DND-41 (cell line): ENCODE measurements at regions not wholly inside any gene's neighbourhood (a gene's known extent, or its start where the extent isn't known, plus 50 kb on each side); places are given as distances from the start of the nearest gene placed in this dataset.

ENCODE experiments used
- ATAC-seq: fragments of 200-7000 bp; cut with Tn5 transposase; 3 replicates; pipeline ENCODE4 v1.9.1; 2021; ENCODE audit warnings: low read depth; ENCODE audit not compliant: insufficient read depth
- DNase-seq: peaks from one replicate; pipeline ENCODE4 v3.0.0-alpha.2; 2020
- H2AFZ ChIP-seq: 2 replicates; pipeline ENCODE4 v1.6.0; 2012; ENCODE audit warnings: low read depth, low read length
- H3K27ac ChIP-seq: 2 replicates; pipeline ENCODE4 v1.5.1; 2012; ENCODE audit warnings: low read length, inconsistent platforms
- H3K27me3 ChIP-seq: fragments of 200-600 bp; sonication (generic); 2 replicates; pipeline ENCODE4 v1.6.0; 2012; ENCODE audit warnings: low read length, mild to moderate bottlenecking, inconsistent platforms; ENCODE audit not compliant: insufficient read depth, poor library complexity
- H3K36me3 ChIP-seq: 2 replicates; pipeline ENCODE4 v1.5.1; 2012; ENCODE audit warnings: low read length, inconsistent platforms; ENCODE audit not compliant: insufficient read depth
- H3K4me1 ChIP-seq: 2 replicates; pipeline ENCODE4 v1.5.1; 2012; ENCODE audit warnings: mild to moderate bottlenecking, low read length; ENCODE audit not compliant: insufficient read depth
- H3K4me2 ChIP-seq: 2 replicates; pipeline ENCODE4 v1.6.0; 2012; ENCODE audit warnings: mild to moderate bottlenecking, moderate library complexity, low read length, inconsistent platforms; ENCODE audit not compliant: insufficient read depth
- H3K4me3 ChIP-seq, 2 experiments: fragments of 200-600 bp in 1 of 2; shearing (Covaris generic) in 1 of 2; 2 replicates each; pipeline ENCODE4 v1.5.1; 2012 to 2016; ENCODE audit warnings: inconsistent platforms in 2 of 2, low read length in 2 of 2, mild to moderate bottlenecking in 2 of 2, low read depth in 1 of 2, moderate library complexity in 1 of 2
- H3K79me2 ChIP-seq: 2 replicates; pipeline ENCODE4 v1.6.0; 2012; ENCODE audit warnings: low read length, inconsistent platforms; ENCODE audit not compliant: insufficient read depth
- H3K9ac ChIP-seq: 2 replicates; pipeline ENCODE4 v1.6.0; 2012; ENCODE audit warnings: low read depth, mild to moderate bottlenecking, inconsistent platforms, low read length, moderate library complexity
- H3K9me3 ChIP-seq: 2 replicates; pipeline ENCODE4 v1.5.1; 2012; ENCODE audit warnings: low read length, moderate library complexity, mild to moderate bottlenecking, inconsistent platforms; ENCODE audit not compliant: insufficient read depth, severe bottlenecking
- H4K20me1 ChIP-seq: 2 replicates; pipeline ENCODE4 v1.6.0; 2012; ENCODE audit warnings: low read length; ENCODE audit not compliant: insufficient read depth
- CTCF ChIP-seq: IDR thresholded peaks from 2 replicates; pipeline ENCODE4 v1.5.1; 2012; ENCODE audit warnings: borderline replicate concordance, low read length, moderate library complexity, mild to moderate bottlenecking; ENCODE audit not compliant: poor library complexity, severe bottlenecking; ENCODE audit errors: extremely low read depth
- EZH2 ChIP-seq: IDR thresholded peaks from 3 replicates; pipeline ENCODE4 v1.6.1; 2012; ENCODE audit warnings: borderline replicate concordance, low read depth, mild to moderate bottlenecking, moderate library complexity, low read length, inconsistent platforms; ENCODE audit not compliant: severe bottlenecking

DNA sequence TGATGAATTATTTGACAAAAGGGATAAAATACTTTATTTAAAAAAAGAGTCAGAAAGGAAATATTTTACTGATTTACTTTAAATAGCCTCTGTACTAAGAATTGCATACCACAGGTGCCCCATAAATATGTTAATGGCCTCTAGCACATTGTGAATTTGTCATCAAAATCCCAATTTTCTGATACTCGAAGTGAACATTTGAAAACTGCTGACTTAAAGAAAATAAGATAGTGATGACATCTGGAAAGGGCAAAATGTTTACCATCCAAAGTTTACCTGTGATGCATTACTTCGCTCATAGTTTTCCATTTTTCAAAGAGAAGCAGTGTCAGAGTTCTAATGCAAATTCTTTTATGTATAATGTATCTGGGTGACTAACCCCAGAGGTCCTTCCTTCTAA lies 455.4 kb downstream of the KLF5 start:
- Histone ChIP-seq H3K4me3 (no peak overlapping the region), H3K27ac (no peak overlapping the region), H3K4me2 (no peak overlapping the region), H3K27me3 (no peaks in the 10 kb centered on the region), H3K4me1 (no peaks in the 10 kb centered on the region), H2AFZ (no peak overlapping the region), H3K9me3 (no peaks in the 10 kb centered on the region), H3K36me3 (no peaks in the 10 kb centered on the region), H3K9ac (no peak overlapping the region), H4K20me1 (no peaks in the 10 kb centered on the region), H3K79me2 (no peaks in the 10 kb centered on the region)
- TF ChIP-seq EZH2 = no peak
- TF ChIP-seq CTCF = no peak
- DNase-seq (no peak), ATAC-seq (no peak)

GRCh38 chr13:73513751-73514150 lies 454.9 kb downstream of the KLF5 start:
- Histone ChIP-seq H3K9me3 (no peaks in the 10 kb centered on the region), H3K9ac (no peak overlapping the region), H2AFZ (no peak overlapping the region), H3K36me3 (no peaks in the 10 kb centered on the region), H3K27me3 (no peaks in the 10 kb centered on the region), H3K4me1 (no peaks in the 10 kb centered on the region), H3K4me3 (no peak overlapping the region), H4K20me1 (no peaks in the 10 kb centered on the region), H3K79me2 (no peaks in the 10 kb centered on the region), H3K27ac (no peak overlapping the region), H3K4me2 (no peak overlapping the region)
- DNase-seq (no peak), ATAC-seq (no peak)
- TF ChIP-seq CTCF (no peak), EZH2 (no peak)

DNA sequence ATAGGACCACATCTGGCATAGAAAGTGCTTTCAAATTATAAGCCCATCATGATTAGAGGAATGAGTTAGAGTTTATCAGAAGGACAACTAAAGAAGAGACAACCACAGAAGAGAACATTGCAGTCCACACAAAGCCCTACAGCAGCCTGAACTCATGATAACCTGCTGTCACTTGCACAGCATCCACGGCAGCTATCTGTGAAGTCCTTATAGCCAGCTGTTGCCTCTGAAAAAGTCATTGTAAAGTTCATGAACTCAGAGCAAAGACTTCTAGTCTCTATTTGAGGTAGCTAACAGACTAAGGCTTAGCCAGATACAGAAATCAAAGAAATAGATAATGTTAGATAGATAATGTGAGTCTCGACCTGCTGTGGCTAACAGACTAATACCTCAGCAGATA lies 450.0 kb downstream of the KLF5 start:
- no peak for TF ChIP-seq CTCF
- TF ChIP-seq EZH2 = no peak
- no peaks in the 10 kb centered on the region for H3K36me3 ChIP-seq
- ATAC-seq = no peak

DNA sequence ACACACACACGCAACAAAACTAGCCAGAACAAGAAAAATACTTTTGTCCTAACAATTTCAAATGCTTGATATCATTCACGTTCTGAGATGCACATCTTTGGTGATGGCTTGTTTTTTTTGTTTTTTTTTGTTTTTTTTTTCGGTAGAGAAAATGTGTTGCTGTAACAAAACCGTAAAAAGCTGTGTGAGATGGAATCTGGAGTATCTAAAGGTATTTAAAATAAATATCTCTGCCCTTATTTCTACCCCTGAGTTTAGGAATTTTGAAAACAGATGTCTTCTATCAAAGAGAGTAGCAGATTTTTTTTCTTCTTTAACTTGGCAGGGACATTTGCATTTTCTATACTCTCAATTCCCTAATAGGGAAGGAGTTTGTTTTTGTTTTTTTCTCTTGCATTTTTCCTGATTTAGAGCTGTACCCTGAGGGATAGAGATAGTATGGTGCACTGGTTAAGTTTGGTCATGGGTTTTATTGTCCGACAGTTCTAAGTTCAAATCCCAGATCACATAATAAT lies 446.6 kb downstream of the KLF5 start:
- H3K4me1 ChIP-seq = no peaks in the 10 kb centered on the region
- no peak overlapping the region for H3K4me3 ChIP-seq
- no peaks in the 10 kb centered on the region for H3K27me3 ChIP-seq
- no peak overlapping the region for H2AFZ ChIP-seq
- DNase-seq (no peak), ATAC-seq (no peak)
- no peaks in the 10 kb centered on the region for H3K9me3 ChIP-seq
- H3K4me2 ChIP-seq = no peak overlapping the region
- no peak overlapping the region for H3K9ac ChIP-seq
- no peaks in the 10 kb centered on the region for H3K79me2 ChIP-seq
- no peaks in the 10 kb centered on the region for H4K20me1 ChIP-seq
- H3K27ac ChIP-seq = no peak overlapping the region
- no peak for TF ChIP-seq CTCF
- TF ChIP-seq EZH2 = no peak
- no peaks in the 10 kb centered on the region for H3K36me3 ChIP-seq

More for the DNA sequence above, 450.0 kb downstream of the KLF5 start:
- Histone ChIP-seq H4K20me1 (no peaks in the 10 kb centered on the region), H3K4me1 (no peaks in the 10 kb centered on the region), H3K27ac (no peak overlapping the region), H2AFZ (no peak overlapping the region), H3K79me2 (no peaks in the 10 kb centered on the region), H3K9ac (no peak overlapping the region), H3K4me2 (no peak overlapping the region), H3K9me3 (no peaks in the 10 kb centered on the region), H3K4me3 (no peak overlapping the region), H3K27me3 (no peaks in the 10 kb centered on the region)
- no peak for DNase-seq
